Activated CD8-positive, alpha-beta memory T cell treated with anti-CD3 and anti-CD28 coated beads, Interleukin-2, amount 10 ng/mL, durations not matched to agents 7 days and 5 days (primary cell): ENCODE measurements at regions not wholly inside any gene's neighbourhood (a gene's known extent, or its start where the extent isn't known, plus 50 kb on each side); places are given as distances from the start of the nearest gene placed in this dataset.
"Not testable (repeated sequence)": the region's sequence is repeated elsewhere in the genome, so short reads cannot be mapped to it uniquely, and the experiment has no call there.

Source experiments
- ATAC-seq: fragments of 150-1000 bp; cut with Tn5 transposase; one replicate; pipeline ENCODE4 v1.10.0; 2021; ENCODE audit warnings: moderate library complexity
- CTCF ChIA-PET: fragments of 350-600 bp; sonication (Branson Sonifier 250); formaldehyde crosslinking; loops from one replicate; lab custom pipeline; 2021; ENCODE audit warnings: antibody characterized with exemption; lab: Charles Lee
- DNase-seq: peaks from one replicate; pipeline ENCODE4 v3.0.0-alpha.2; 2020
- H3K27ac Mint-ChIP-seq: one replicate; pipeline ENCODE4 v1.8.0; 2021; ENCODE audit warnings: mild to moderate bottlenecking, mixed read lengths
- H3K27me3 Mint-ChIP-seq: one replicate; pipeline ENCODE4 v1.8.0; 2021; ENCODE audit warnings: mixed read lengths
- H3K36me3 Mint-ChIP-seq: one replicate; pipeline ENCODE4 v1.8.0; 2021; ENCODE audit warnings: mild to moderate bottlenecking, mixed read lengths
- H3K4me1 Mint-ChIP-seq: one replicate; pipeline ENCODE4 v1.8.0; 2021; ENCODE audit warnings: mixed read lengths
- H3K4me3 Mint-ChIP-seq: one replicate; pipeline ENCODE4 v1.8.0; 2021; ENCODE audit warnings: mild to moderate bottlenecking, moderate library complexity, mixed read lengths
- H3K9me3 Mint-ChIP-seq: one replicate; pipeline ENCODE4 v1.8.0; 2022; ENCODE audit warnings: low read depth, mixed read lengths

- H3K4me1 Mint-ChIP-seq, result no peaks in the 10 kb centered on the region
- DNase-seq, result no peak
- H3K36me3 Mint-ChIP-seq, result no peaks in the 10 kb centered on the region
- no peaks in the 10 kb centered on the region for H3K27me3 Mint-ChIP-seq
- no peaks in the 10 kb centered on the region for H3K9me3 Mint-ChIP-seq
- no peak for ATAC-seq
- no peak overlapping the region for H3K4me3 Mint-ChIP-seq
- CTCF ChIA-PET, result no interaction called here
- no peak overlapping the region for H3K27ac Mint-ChIP-seq
These were observed 151.1 kb downstream of the CTTN start for GRCh38 chr11:70549386-70549785.

- H3K27ac Mint-ChIP-seq, result no peak overlapping the region
- H3K4me3 Mint-ChIP-seq, result no peak overlapping the region
- DNase-seq (no peak), ATAC-seq (no peak)
- no peaks in the 10 kb centered on the region for H3K36me3 Mint-ChIP-seq
- H3K4me1 Mint-ChIP-seq, result no peaks in the 10 kb centered on the region
- CTCF ChIA-PET, result no interaction called here
- no peaks in the 10 kb centered on the region for H3K9me3 Mint-ChIP-seq
- H3K27me3 Mint-ChIP-seq, result no peaks in the 10 kb centered on the region
These were observed 151.5 kb downstream of the CTTN start for GRCh38 chr11:70549796-70550195.

GRCh38 chr11:70550456-70551195, 152.3 kb downstream of the CTTN start:
- no peak overlapping the region for H3K27ac Mint-ChIP-seq
- no peaks in the 10 kb centered on the region for H3K36me3 Mint-ChIP-seq
- H3K27me3 Mint-ChIP-seq, result no peaks in the 10 kb centered on the region
- CTCF ChIA-PET, result no interaction called here
- no peak overlapping the region for H3K4me3 Mint-ChIP-seq
- H3K4me1 Mint-ChIP-seq, result no peaks in the 10 kb centered on the region
- no peaks in the 10 kb centered on the region for H3K9me3 Mint-ChIP-seq
- DNase-seq (no peak), ATAC-seq (no peak)

- H3K36me3 Mint-ChIP-seq, result no peaks in the 10 kb centered on the region
- no peak for ATAC-seq
- CTCF ChIA-PET, result no interaction called here
- H3K27me3 Mint-ChIP-seq, result no peaks in the 10 kb centered on the region
- no peak overlapping the region for H3K4me3 Mint-ChIP-seq
- no peak overlapping the region for H3K27ac Mint-ChIP-seq
- no peaks in the 10 kb centered on the region for H3K9me3 Mint-ChIP-seq
- no peaks in the 10 kb centered on the region for H3K4me1 Mint-ChIP-seq
- no peak for DNase-seq
These were observed 153.2 kb downstream of the CTTN start for GRCh38 chr11:70551351-70552166.

- CTCF ChIA-PET, result no interaction called here
- H3K27me3 Mint-ChIP-seq, result no peaks in the 10 kb centered on the region
These were observed 154.1 kb downstream of the CTTN start for GRCh38 chr11:70552167-70553150.

GRCh38 chr11:70555078-70555477, 156.7 kb downstream of the CTTN start:
- no peak overlapping the region for H3K4me3 Mint-ChIP-seq
- no peaks in the 10 kb centered on the region for H3K36me3 Mint-ChIP-seq
- no peak for DNase-seq
- ATAC-seq, result no peak
- no peaks in the 10 kb centered on the region for H3K9me3 Mint-ChIP-seq
- H3K4me1 Mint-ChIP-seq, result peaks cover 2% of the 10 kb centered on the region
- H3K27ac Mint-ChIP-seq, result no peak overlapping the region
- CTCF ChIA-PET, result no interaction called here
- H3K27me3 Mint-ChIP-seq, result no peaks in the 10 kb centered on the region

More at GRCh38 chr11:70552167-70553150, 154.1 kb downstream of the CTTN start:
- DNase-seq (no peak), ATAC-seq (no peak)
- no peaks in the 10 kb centered on the region for H3K9me3 Mint-ChIP-seq
- H3K4me1 Mint-ChIP-seq, result peaks cover 2% of the 10 kb centered on the region
- H3K36me3 Mint-ChIP-seq, result no peaks in the 10 kb centered on the region
- H3K4me3 Mint-ChIP-seq, result no peak overlapping the region
- H3K27ac Mint-ChIP-seq, result no peak overlapping the region

- CTCF ChIA-PET, result no interaction called here
- ATAC-seq, result no peak
- H3K9me3 Mint-ChIP-seq, result no peaks in the 10 kb centered on the region
- no peaks in the 10 kb centered on the region for H3K36me3 Mint-ChIP-seq
- H3K4me3 Mint-ChIP-seq, result no peak overlapping the region
- H3K4me1 Mint-ChIP-seq, result peaks cover 2% of the 10 kb centered on the region
- no peak overlapping the region for H3K27ac Mint-ChIP-seq
- DNase-seq, result no peak
- H3K27me3 Mint-ChIP-seq, result no peaks in the 10 kb centered on the region
These were observed 158.8 kb downstream of the CTTN start for GRCh38 chr11:70556884-70557741.

- ATAC-seq (no peak), DNase-seq (no peak)
- Mint-ChIP-seq H3K9me3 (no peaks in the 10 kb centered on the region), H3K36me3 (no peaks in the 10 kb centered on the region), H3K4me1 (peaks cover 2% of the 10 kb centered on the region), H3K27me3 (no peaks in the 10 kb centered on the region), H3K27ac (no peak overlapping the region), H3K4me3 (no peak overlapping the region)
- CTCF ChIA-PET, result interaction anchor here (0.6 kb wide), 1 partner anchor 11 kb away, joined by 3 read pairs; no protein-coding TSS in a partner anchor
These were observed 159.6 kb downstream of the CTTN start for GRCh38 chr11:70557742-70558485.

GRCh38 chr11:70558681-70559080, 160.4 kb downstream of the CTTN start:
- Mint-ChIP-seq H3K27ac (no peak overlapping the region), H3K9me3 (no peaks in the 10 kb centered on the region), H3K27me3 (no peaks in the 10 kb centered on the region), H3K4me1 (peaks cover 2% of the 10 kb centered on the region), H3K4me3 (no peak overlapping the region), H3K36me3 (no peaks in the 10 kb centered on the region)
- CTCF ChIA-PET, result interaction anchor here (0.6 kb wide), 1 partner anchor 10 kb away, joined by 3 read pairs; no protein-coding TSS in a partner anchor
- no peak for DNase-seq
- no peak for ATAC-seq

GRCh38 chr11:70559516-70559915, 161.2 kb downstream of the CTTN start:
- H3K27me3 Mint-ChIP-seq, result no peaks in the 10 kb centered on the region
- no peak for ATAC-seq
- CTCF ChIA-PET, result no interaction called here
- H3K4me3 Mint-ChIP-seq, result no peak overlapping the region
- DNase-seq, result no peak
- H3K36me3 Mint-ChIP-seq, result no peaks in the 10 kb centered on the region
- H3K27ac Mint-ChIP-seq, result no peak overlapping the region
- peaks cover 2% of the 10 kb centered on the region for H3K4me1 Mint-ChIP-seq
- H3K9me3 Mint-ChIP-seq, result no peaks in the 10 kb centered on the region

GRCh38 chr11:70560621-70561020, 162.3 kb downstream of the CTTN start:
- H3K4me3 Mint-ChIP-seq, H3K27me3 Mint-ChIP-seq, ATAC-seq, H3K27ac Mint-ChIP-seq, H3K9me3 Mint-ChIP-seq, H3K4me1 Mint-ChIP-seq, DNase-seq, H3K36me3 Mint-ChIP-seq, CTCF ChIA-PET: not testable (repeated sequence)
